ENCODE measurements at regions not wholly inside any gene's neighbourhood (a gene's known extent, or its start where the extent isn't known, plus 50 kb on each side); places are given as distances from the start of the nearest gene placed in this dataset.
"Not testable (repeated sequence)": the region's sequence is repeated elsewhere in the genome, so short reads cannot be mapped to it uniquely, and the experiment has no call there.

DNA sequence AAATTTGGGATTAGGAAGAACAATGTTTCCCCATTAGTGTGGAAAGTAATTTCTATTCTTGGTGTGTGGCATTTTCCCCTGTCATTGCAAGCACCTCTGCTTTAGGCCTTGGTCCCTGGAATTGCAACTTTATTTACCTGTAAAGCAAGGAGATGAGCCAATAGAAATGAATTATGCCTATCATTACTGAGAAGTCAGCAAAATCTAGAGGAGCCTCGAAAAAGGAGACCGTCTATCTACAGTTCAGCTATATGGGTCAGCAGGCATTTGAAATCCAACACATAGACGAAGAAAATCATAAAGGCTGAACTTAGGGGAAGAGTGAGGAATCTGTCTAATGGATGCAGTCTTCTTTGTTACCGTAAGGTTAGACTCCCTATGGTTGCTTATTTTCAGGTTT is 161.1 kb downstream of the CCDC71L start:
- intact Hi-C loops (cut with DNase I; ENCODE audit: low total_unique reads) = no loop called here
- H3K27ac ChIP-seq = no peak overlapping the region

DNA sequence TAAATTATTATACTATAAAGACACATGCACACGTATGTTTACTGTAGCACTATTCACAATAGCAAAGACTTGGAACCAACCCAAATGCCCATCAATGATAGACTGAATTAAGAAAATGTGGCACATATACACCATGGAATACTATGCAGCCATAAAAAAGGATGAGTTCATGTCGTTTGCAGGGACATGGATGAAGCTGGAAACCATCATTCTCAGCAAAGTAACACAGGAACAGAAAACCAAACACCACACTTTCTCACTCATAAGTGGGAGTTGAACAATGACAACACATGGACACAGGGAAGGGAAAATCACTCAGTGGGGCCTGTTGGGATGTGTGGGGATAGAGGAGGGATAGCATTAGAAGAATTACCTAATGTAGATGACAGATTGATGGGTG is 163.0 kb downstream of the CCDC71L start:
- H3K36me3 ChIP-seq; H3K27ac ChIP-seq; H3K27me3 ChIP-seq; H3K9me3 ChIP-seq; H3K4me1 ChIP-seq; DNase-seq (ENCODE audit: low spot score in 2 of 2); intact Hi-C loops (cut with DNase I; ENCODE audit: low total_unique reads); H3K4me3 ChIP-seq: not testable (repeated sequence)

More for the DNA sequence above, 161.1 kb downstream of the CCDC71L start:
- Histone ChIP-seq H3K36me3 (no peaks in the 10 kb centered on the region), H3K4me3 (no peak overlapping the region), H3K9me3 (no peaks in the 10 kb centered on the region), H3K27me3 (no peaks in the 10 kb centered on the region), H3K4me1 (no peaks in the 10 kb centered on the region)
- TF ChIP-seq POLR2AphosphoS5 (IDR thresholded peaks at IDR 0.05) = no peak
- no peak for DNase-seq (ENCODE audit: low spot score in 2 of 2)

DNA sequence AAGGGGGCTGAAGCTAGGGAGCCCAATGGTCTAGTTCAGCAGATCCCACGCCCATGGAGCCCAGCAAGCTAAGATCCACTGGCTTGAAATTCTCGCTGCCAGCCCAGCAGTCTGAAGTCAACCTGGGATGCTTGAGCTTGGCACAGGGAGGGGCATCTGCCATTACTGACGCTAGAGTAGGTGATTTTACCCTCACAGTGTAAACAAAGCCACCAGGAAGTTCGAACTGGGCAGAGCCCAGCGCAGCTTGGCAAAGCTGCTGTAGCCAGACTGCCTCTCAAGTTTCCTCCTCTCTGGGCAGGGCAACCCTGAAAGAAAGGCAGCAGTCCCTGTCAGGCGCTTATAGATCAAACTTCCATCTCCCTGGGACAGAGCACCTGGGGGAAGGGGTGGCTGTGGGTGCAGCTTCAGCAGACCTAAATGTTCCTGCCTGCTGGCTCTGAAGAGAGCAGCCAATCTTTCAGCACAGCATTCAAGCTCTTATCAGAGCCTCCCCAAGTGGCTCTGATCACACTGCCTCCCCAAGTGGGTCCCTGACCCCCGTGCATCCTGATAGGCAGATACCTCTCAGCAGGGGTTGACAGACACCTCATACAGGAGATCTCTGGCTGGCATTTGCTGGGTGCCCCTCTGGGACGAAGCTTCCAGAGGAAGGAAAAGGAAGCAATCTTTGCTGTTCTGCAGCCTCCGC is 167.8 kb downstream of the CCDC71L start:
- no peaks in the 10 kb centered on the region for H3K9me3 ChIP-seq
- H3K4me1 ChIP-seq = no peaks in the 10 kb centered on the region
- intact Hi-C loops (cut with DNase I; ENCODE audit: low total_unique reads) = no loop called here
- peak overlapping the region in 1 of 2 donors; percentile 10 for H3K27ac ChIP-seq
- no peaks in the 10 kb centered on the region for H3K27me3 ChIP-seq
- H3K4me3 ChIP-seq = no peak overlapping the region
- DNase-seq (ENCODE audit: low spot score in 2 of 2) = peak in 1 of 2 donors; percentile 41
- TF ChIP-seq POLR2AphosphoS5 (IDR thresholded peaks at IDR 0.05) (no peak), POLR2A (IDR thresholded peaks at IDR 0.05) (no peak)
- TF ChIP-seq, protein P1, sequence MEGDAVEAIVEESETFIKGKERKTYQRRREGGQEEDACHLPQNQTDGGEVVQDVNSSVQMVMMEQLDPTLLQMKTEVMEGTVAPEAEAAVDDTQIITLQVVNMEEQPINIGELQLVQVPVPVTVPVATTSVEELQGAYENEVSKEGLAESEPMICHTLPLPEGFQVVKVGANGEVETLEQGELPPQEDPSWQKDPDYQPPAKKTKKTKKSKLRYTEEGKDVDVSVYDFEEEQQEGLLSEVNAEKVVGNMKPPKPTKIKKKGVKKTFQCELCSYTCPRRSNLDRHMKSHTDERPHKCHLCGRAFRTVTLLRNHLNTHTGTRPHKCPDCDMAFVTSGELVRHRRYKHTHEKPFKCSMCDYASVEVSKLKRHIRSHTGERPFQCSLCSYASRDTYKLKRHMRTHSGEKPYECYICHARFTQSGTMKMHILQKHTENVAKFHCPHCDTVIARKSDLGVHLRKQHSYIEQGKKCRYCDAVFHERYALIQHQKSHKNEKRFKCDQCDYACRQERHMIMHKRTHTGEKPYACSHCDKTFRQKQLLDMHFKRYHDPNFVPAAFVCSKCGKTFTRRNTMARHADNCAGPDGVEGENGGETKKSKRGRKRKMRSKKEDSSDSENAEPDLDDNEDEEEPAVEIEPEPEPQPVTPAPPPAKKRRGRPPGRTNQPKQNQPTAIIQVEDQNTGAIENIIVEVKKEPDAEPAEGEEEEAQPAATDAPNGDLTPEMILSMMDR (IDR thresholded peaks at IDR 0.05) = no peak
- H3K36me3 ChIP-seq = no peaks in the 10 kb centered on the region

DNA sequence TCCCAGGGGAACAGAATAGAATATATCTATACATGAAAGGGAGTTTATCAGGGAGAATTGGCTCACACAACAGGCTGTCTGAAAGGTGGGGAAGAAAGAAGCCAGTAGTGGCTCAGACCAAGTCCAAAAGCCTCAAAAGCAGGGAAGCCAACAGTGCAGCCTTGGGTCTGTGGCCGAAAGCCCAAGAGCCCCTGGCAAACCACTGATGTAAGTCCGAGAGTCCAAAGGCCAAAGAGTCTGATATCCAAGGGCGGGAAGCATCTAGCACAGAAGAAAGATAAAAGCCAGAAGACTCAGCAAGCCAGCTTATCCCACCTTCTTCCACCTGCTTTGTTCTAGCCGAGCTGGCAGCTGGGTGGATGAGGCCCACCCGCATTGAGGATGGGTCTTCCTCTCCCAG is 172.5 kb downstream of the CCDC71L start:
- H3K27me3 ChIP-seq = no peaks in the 10 kb centered on the region
- no peaks in the 10 kb centered on the region for H3K4me1 ChIP-seq
- TF ChIP-seq, protein P1 (IDR thresholded peaks at IDR 0.05) = no peak
- TF ChIP-seq POLR2A (IDR thresholded peaks at IDR 0.05) (no peak), POLR2AphosphoS5 (IDR thresholded peaks at IDR 0.05) (no peak)
- no peak overlapping the region for H3K27ac ChIP-seq
- no peak for DNase-seq (ENCODE audit: low spot score in 2 of 2)
- intact Hi-C loops (cut with DNase I; ENCODE audit: low total_unique reads) = no loop called here
- H3K36me3 ChIP-seq = no peaks in the 10 kb centered on the region
- no peak overlapping the region for H3K4me3 ChIP-seq
- H3K9me3 ChIP-seq = no peaks in the 10 kb centered on the region

DNA sequence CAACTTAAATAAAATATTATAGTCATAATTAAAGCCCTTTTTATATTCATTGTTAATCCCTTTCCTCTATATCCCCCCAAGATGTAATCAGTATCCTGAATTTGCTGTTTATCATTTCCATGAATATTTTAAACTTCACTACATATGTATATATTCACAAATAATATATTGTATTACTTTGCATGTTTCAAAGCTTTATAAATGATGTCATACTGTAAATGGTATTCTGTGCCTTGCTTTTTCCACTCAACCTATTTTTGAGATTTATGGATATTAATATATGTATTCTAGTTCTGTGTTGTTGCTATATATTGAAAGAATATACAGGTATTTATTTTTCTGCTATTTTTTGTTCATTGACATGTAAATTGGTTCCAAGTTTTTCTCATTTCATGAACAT is 173.1 kb downstream of the CCDC71L start:
- Histone ChIP-seq H3K27ac (no peak overlapping the region), H3K4me3 (no peak overlapping the region), H3K4me1 (no peaks in the 10 kb centered on the region), H3K27me3 (no peaks in the 10 kb centered on the region), H3K9me3 (no peaks in the 10 kb centered on the region), H3K36me3 (no peaks in the 10 kb centered on the region)
- no peak for DNase-seq (ENCODE audit: low spot score in 2 of 2)
- intact Hi-C loops (cut with DNase I; ENCODE audit: low total_unique reads) = no loop called here
- TF ChIP-seq POLR2A (IDR thresholded peaks at IDR 0.05) (no peak), POLR2AphosphoS5 (IDR thresholded peaks at IDR 0.05) (no peak)
- TF ChIP-seq, protein P1 (IDR thresholded peaks at IDR 0.05) = no peak

DNA sequence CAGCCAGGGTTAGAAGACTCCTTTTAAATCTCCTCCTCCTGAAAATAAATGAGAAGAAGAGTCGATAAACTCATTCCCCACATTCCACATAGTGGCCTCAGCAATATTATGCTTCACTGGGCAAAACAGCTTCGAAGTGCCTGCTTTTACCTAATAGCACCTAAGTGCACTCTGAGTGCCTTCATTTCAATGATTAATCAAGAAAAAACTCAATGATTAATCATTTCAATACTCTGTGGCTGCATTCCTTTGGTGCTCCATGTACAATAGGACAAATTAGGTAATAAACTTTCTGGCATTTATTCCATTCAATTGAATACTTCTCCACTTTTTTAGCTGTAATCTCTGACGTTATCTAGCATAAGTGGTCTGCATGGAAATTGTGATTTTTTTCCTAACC is 174.6 kb downstream of the CCDC71L start:
- H3K4me1 ChIP-seq = no peaks in the 10 kb centered on the region
- intact Hi-C loops (cut with DNase I; ENCODE audit: low total_unique reads) = no loop called here
- peak overlapping the region; percentile 14 to 23 for H3K27ac ChIP-seq
- no peaks in the 10 kb centered on the region for H3K36me3 ChIP-seq
- H3K4me3 ChIP-seq = no peak overlapping the region
- no peaks in the 10 kb centered on the region for H3K27me3 ChIP-seq
- no peak for DNase-seq (ENCODE audit: low spot score in 2 of 2)
- TF ChIP-seq, protein P1 (IDR thresholded peaks at IDR 0.05) = no peak
- no peak for TF ChIP-seq POLR2AphosphoS5 (IDR thresholded peaks at IDR 0.05)
- TF ChIP-seq POLR2A (IDR thresholded peaks at IDR 0.05) = no peak
- H3K9me3 ChIP-seq = no peaks in the 10 kb centered on the region

Data from breast epithelium (tissue), 4 donors.